ENCODE measurements at regions not wholly inside any gene's neighbourhood (a gene's known extent, or its start where the extent isn't known, plus 50 kb on each side); places are given as distances from the start of the nearest gene placed in this dataset.

DNA sequence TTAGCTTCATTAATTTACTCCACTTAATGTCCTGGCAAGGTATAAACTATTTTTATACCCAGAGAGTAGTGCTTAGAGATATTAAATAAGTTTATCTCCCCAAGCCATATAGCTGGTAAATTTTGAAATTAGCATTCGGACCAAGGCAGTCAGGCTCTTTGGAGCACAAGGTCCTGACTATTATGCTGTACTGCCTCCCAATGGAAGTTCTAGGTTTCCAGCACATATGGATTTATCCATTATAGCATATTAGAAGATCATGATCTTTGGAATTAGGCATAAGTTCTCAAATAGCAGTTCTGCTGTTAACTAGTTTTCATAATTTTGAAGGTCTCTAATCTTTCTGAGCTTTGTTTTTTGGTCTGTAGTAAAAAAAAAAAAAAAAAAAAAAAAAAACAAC lies 835.3 kb upstream of the EPHA7 start:
- no peak for TF ChIP-seq TAF1 (IDR thresholded peaks at IDR 0.05; ENCODE audit: borderline replicate concordance, insufficient read depth, low read length)
- TF ChIP-seq POLR2AphosphoS5 (IDR thresholded peaks at IDR 0.05; ENCODE audit: low read depth, low read length): no peak

Data from PFSK-1 (cell line).